22Rv1 (cell line): ENCODE measurements at regions not wholly inside any gene's neighbourhood (a gene's known extent, or its start where the extent isn't known, plus 50 kb on each side); places are given as distances from the start of the nearest gene placed in this dataset.

Experiments
- H3K27ac ChIP-seq: fragments of 450-650 bp; 2 replicates; pipeline ENCODE4 v1.5.1; 2017
- CTCF ChIP-seq: fragments of 450-650 bp; IDR thresholded peaks from 2 replicates; pipeline ENCODE4 v1.5.1; 2017; ENCODE audit warnings: mild to moderate bottlenecking
- ZFX ChIP-seq: fragments of 450-650 bp; IDR thresholded peaks from 2 replicates; pipeline ENCODE4 v1.6.1; 2017; ENCODE audit warnings: antibody characterized with exemption, borderline replicate concordance

- no peak for TF ChIP-seq ZFX
- TF ChIP-seq CTCF, result no peak
- no peak overlapping the region for H3K27ac ChIP-seq
Observed at GRCh38 chr5:36482812-36483211, 123.6 kb upstream of the SLC1A3 start.

GRCh38 chr5:36489505-36489904, 116.9 kb upstream of the SLC1A3 start:
- no peak overlapping the region for H3K27ac ChIP-seq
- no peak for TF ChIP-seq ZFX
- no peak for TF ChIP-seq CTCF

GRCh38 chr5:36491856-36492255, 114.5 kb upstream of the SLC1A3 start:
- H3K27ac ChIP-seq, result no peak overlapping the region
- TF ChIP-seq ZFX, result no peak
- TF ChIP-seq CTCF, result no peak

GRCh38 chr5:36492984-36493654, 113.3 kb upstream of the SLC1A3 start:
- H3K27ac ChIP-seq, result no peak overlapping the region
- TF ChIP-seq ZFX (no peak), CTCF (no peak)

GRCh38 chr5:36494028-36494427, 112.4 kb upstream of the SLC1A3 start:
- no peak overlapping the region for H3K27ac ChIP-seq
- TF ChIP-seq CTCF (no peak), ZFX (no peak)

- H3K27ac ChIP-seq, result no peak overlapping the region
- no peak for TF ChIP-seq CTCF
- TF ChIP-seq ZFX, result no peak
Observed at GRCh38 chr5:36494841-36495601, 111.4 kb upstream of the SLC1A3 start.

GRCh38 chr5:36495611-36496010, 110.8 kb upstream of the SLC1A3 start:
- H3K27ac ChIP-seq, result no peak overlapping the region

More at GRCh38 chr5:36495611-36496010, 110.8 kb upstream of the SLC1A3 start:
- TF ChIP-seq ZFX (no peak), CTCF (no peak)
